GM21381 (cell line): ENCODE measurements at regions not wholly inside any gene's neighbourhood (a gene's known extent, or its start where the extent isn't known, plus 50 kb on each side); places are given as distances from the start of the nearest gene placed in this dataset.

ENCODE experiments used
- ATAC-seq: cut with Tn5 transposase; IDR thresholded peaks from one replicate; pipeline ENCODE4 v1.9.1; 2021; ENCODE audit warnings: mild to moderate bottlenecking, moderate library complexity; ENCODE audit not compliant: unreplicated experiment

DNA sequence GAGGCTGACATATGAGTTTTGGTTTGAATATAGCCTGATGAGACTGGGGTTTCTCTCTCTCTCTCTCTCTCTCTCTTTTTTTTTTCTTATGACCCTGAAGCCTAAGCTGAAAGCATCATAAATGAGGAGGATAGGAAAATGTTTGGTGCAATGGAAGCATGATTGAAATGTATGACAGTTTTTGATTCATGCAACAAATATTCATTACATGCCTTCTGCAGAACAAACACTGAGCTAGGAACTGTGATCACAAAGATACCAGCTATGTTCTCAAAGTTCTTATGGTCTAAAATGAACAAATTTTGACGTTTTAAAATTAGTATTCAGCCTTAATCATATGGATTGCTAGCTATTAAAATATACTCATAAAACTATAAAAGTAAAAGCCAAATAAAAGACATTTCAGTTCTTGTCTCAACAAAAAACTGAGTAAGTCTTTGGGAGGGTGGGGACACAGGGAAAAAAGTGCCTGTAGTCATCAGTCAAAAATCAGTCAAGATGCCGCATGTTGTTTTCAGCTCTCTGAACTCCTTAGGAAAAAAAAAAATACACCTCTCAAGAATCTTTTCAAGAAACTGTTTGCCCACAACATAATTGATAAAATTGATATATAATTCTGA is 57.2 kb downstream of the NKX6-1 start:
- ATAC-seq: no peak

DNA sequence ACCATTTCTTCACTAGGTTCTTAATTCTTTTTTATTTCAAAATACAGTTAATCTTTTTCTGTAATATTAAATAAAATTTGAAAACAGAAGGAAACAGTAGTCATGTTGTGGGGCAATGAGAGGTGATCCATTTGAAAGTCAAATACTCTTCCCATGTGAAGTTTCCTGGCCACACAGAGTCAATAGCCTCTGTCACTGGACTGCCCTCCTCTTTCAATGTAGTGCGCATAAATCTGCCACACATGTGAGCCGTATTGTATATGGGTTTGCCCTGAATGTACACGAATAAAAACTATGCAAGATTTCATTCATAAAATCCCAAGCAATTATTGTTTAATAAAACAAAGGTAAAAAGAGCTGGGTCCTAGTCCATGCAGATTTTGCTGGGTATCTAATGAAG is 59.1 kb downstream of the NKX6-1 start:
- ATAC-seq: no peak

DNA sequence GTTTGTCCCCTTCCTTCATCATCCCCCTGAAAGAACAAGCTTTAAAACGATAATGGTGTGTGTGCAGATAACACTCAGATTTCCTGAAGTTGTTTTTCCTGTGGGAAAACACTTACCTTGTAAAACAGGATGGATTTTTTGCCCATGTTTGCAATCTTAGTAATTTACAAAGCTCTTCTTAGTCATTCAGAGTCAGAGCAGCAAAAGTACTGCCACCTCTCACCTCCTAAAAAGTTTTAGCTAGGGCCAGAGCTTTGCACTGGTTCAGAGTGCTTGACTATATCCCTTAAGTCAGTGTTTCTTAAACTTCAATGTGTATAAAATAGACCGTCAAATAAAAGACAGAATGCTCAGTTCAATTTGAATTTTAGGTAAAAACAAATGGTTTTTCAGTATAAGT is 62.3 kb downstream of the NKX6-1 start:
- ATAC-seq: no peak

GRCh38 chr4:84434344-84434743 is 64.7 kb downstream of the NKX6-1 start:
- no peak for ATAC-seq

DNA sequence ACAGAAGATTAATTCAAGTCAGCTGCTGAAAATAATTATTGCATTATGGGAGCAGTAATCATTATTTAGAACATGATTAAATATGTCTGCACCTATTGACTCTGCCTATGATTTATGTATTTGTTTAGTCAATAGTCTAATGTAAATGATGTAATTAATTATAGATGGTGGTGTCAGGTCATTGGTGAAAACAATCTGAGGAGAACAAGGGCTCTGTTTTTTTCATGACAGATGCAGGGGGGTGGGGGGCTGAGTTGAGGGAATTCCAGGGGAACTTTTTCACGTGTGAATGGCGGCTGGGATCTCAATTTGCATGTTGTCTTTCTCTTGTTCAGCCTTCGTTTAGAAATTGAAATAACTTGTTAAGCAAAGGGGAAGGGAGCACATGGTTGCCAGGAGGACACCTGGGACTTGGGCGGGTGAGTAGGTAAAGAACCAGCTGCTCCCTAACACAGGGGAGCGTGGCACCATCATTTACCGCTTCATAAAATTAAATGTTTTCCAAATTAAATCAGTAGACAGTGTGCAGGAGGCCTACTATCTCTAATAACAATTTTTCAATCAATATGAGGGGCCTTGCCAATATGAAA is 65.4 kb downstream of the NKX6-1 start:
- no peak for ATAC-seq

- no peak for ATAC-seq
Measured at GRCh38 chr4:84432713-84433112, 66.4 kb downstream of the NKX6-1 start.

- no peak for ATAC-seq
Measured at GRCh38 chr4:84420608-84421007, 78.5 kb downstream of the NKX6-1 start.

- ATAC-seq: no peak
Measured at GRCh38 chr4:84419201-84419600, 79.9 kb downstream of the NKX6-1 start.

GRCh38 chr4:84417997-84418709 is 80.9 kb downstream of the NKX6-1 start:
- ATAC-seq: no peak

GRCh38 chr4:84413976-84414375 is 85.1 kb downstream of the NKX6-1 start:
- ATAC-seq: no peak

- ATAC-seq: no peak
Measured at GRCh38 chr4:84413480-84413879, 85.6 kb downstream of the NKX6-1 start.

DNA sequence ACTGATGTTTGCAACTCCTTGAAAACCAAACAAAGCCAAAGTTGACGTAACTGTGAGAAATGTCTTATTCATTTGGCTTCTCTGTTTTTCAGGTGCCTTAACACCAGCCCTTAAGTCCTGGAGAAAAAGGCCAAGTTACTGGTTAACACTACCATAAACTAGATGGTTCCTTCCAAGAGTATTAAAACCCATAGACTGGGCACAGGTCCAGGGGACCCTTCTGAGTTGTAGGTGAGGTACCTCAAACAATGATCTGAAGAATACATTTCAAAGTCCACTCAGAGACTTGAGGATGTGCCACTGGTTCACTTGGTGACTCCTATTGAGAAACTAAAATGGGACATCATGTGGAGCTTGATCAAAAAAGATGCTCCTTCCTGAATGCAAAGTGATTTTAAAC is 87.0 kb downstream of the NKX6-1 start:
- no peak for ATAC-seq

GRCh38 chr4:84407554-84408407 is 91.3 kb downstream of the NKX6-1 start:
- ATAC-seq: no peak

- no peak for ATAC-seq
Measured at GRCh38 chr4:84403656-84404055, 95.4 kb downstream of the NKX6-1 start.

GRCh38 chr4:84401701-84402306 is 97.3 kb downstream of the NKX6-1 start:
- no peak for ATAC-seq

GRCh38 chr4:84394386-84394785 is 104.7 kb downstream of the NKX6-1 start:
- ATAC-seq: no peak

DNA sequence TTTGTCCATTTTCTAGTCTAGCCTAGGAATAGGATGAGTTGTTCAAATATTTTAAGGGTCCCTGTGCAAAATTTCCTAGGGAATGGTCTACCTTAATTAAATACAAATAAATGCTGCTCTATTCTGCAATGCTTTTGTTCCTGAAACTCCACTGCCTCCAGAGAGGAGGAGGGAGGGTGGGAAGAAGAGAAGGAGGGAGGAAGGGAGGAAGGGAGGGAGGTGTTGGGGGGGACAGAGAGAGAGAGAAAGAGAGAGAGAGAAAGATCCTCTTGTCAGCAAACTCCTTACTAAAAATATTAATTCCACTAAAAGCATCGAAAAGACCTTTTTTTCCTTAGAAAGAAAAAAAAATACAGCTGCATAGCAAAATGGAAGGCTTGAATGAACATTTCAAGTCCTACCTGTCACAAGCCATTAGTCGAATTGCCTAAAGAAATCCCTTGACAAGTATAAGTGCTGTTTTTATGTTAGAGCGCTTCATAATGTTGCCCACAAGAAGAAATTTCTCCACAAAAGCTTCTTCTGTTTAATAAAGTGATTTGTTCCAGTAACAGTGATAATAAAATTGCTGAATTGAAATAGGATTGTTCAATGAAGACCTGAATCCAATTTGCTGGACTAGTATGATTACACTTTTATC is 106.0 kb downstream of the NKX6-1 start:
- no peak for ATAC-seq

DNA sequence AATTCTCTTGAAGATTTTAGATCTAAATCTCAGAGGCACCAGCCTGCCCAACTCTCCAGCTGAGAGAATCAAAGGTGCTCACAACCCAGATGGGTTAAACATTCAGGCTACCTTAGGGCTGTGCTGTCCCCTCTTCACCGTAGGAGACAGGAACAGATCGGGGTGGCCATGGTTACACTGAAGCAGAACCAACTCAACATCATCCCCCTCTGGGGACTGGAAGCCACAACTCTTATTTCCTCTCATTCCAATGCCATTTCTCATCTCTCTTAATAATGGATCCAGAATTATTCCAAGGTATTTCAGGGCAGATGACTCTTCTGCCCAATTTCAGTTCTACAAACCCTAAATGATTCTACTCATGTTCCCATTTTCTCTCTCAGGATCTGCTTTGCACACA is 109.7 kb downstream of the NKX6-1 start:
- ATAC-seq: no peak

GRCh38 chr4:84385203-84385602 is 113.9 kb downstream of the NKX6-1 start:
- no peak for ATAC-seq

GRCh38 chr4:84384801-84385200 is 114.3 kb downstream of the NKX6-1 start:
- ATAC-seq: no peak

GRCh38 chr4:84381759-84382158 is 117.3 kb downstream of the NKX6-1 start:
- no peak for ATAC-seq
